AG09319 (cell line): ENCODE measurements at regions not wholly inside any gene's neighbourhood (a gene's known extent, or its start where the extent isn't known, plus 50 kb on each side); places are given as distances from the start of the nearest gene placed in this dataset.

Source experiments
- DNase-seq: peaks from one replicate; pipeline ENCODE4 v3.0.0-alpha.2; 2010; ENCODE audit warnings: low read depth; ENCODE audit errors: extremely low read depth
- TF ChIP-seq, protein P1 (sequence below): IDR thresholded peaks from 2 replicates; pipeline ENCODE4 v1.5.1; 2011; ENCODE audit warnings: low read depth, mild to moderate bottlenecking, inconsistent platforms, low read length, moderate library complexity

DNA sequence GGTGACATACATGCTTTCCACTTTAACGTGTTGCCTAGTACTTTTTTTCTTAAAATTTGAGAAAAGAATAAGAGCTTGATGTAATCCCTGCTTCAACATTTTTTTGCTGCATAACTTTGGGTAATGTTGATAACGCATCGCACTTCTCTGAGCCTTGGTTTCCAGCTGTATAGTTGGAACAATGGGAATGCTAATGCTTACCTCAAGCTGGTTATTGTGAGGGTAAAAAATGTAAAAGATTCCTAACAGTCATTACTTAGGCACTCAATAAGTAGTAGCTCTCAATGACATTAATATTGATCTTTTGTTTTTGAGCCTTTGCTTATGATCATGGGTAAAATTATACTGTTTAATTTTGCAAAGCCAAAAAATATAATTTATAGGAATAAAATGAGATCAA is 683.3 kb upstream of the CXADR start:
- no peak for DNase-seq
- TF ChIP-seq, protein P1, sequence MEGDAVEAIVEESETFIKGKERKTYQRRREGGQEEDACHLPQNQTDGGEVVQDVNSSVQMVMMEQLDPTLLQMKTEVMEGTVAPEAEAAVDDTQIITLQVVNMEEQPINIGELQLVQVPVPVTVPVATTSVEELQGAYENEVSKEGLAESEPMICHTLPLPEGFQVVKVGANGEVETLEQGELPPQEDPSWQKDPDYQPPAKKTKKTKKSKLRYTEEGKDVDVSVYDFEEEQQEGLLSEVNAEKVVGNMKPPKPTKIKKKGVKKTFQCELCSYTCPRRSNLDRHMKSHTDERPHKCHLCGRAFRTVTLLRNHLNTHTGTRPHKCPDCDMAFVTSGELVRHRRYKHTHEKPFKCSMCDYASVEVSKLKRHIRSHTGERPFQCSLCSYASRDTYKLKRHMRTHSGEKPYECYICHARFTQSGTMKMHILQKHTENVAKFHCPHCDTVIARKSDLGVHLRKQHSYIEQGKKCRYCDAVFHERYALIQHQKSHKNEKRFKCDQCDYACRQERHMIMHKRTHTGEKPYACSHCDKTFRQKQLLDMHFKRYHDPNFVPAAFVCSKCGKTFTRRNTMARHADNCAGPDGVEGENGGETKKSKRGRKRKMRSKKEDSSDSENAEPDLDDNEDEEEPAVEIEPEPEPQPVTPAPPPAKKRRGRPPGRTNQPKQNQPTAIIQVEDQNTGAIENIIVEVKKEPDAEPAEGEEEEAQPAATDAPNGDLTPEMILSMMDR: no peak

DNA sequence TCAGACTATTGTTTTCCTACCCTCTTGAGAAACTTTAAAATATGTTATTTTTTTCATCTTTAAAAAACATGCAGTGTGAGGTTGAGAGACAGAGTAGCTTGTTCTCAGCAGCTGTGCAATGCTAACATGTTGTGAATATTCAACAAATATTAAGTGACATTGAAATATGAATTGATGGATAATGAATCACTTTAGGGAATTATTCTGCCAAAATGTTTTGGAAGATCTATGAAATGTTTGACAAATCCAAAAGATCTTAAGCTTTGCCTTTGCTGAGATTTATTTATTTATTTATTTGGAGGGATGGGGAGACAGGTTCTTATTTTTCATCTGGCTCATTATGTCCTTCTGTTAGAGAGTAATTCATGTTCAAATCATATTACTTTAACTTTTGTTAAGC is 680.1 kb upstream of the CXADR start:
- TF ChIP-seq, protein P1: no peak
- DNase-seq: no peak

DNA sequence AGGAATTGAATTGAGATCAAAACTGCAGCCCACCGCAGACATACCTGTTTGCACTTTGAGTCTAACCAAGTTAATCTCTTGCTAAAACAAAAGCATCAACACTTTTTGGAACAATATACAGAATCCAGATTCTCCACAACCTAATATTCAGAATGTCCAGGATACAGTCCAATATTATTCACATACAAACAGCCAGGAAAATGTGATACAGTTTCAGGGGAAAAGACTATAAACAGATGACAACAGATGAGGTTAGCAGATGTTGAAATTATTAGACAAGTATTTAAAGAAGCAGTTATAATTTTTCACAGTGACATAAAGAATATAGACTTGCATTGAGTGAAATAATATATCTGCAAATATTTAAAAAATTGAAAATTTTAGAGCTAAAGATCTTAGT is 678.1 kb upstream of the CXADR start:
- TF ChIP-seq, protein P1: no peak

DNA sequence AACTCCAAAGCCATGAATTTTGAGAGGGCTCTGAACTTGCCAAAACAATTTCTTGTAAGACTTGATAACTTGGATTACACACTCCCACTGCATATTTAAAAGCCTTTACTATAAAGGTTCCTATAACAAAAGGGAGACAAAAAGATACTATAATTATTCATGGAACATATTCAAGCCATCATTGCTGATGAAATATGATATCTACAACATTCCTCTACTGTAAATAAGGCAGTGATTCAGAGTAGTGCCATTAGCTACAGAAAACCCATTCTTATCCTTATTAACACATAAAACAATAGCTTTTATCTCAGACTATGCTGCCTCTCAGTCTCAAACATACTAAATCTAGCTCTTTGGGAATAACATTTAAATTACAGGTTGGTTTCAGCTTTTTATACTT is 675.5 kb upstream of the CXADR start:
- no peak for DNase-seq
- TF ChIP-seq, protein P1: no peak

More for the DNA sequence above, 678.1 kb upstream of the CXADR start:
- no peak for DNase-seq

DNA sequence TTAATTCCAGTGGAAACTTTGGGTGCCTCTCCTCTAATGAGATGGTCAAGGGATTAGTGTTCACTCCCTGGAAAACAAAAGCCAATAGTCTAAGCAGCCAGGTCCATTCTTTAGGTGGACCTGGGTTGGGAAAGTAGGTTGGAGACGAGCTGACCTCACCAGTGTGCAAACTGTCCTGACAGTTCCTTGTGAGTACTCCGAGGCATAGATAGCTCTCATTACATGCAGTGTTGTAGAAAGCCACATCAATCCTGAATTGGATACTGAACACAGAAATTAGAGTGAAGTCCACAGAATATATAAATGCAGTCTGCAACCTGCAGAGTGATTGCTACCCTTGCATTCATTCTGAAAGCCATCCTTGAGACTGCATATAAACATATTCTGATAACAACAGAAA is 675.1 kb upstream of the CXADR start:
- no peak for DNase-seq
- TF ChIP-seq, protein P1: no peak

DNA sequence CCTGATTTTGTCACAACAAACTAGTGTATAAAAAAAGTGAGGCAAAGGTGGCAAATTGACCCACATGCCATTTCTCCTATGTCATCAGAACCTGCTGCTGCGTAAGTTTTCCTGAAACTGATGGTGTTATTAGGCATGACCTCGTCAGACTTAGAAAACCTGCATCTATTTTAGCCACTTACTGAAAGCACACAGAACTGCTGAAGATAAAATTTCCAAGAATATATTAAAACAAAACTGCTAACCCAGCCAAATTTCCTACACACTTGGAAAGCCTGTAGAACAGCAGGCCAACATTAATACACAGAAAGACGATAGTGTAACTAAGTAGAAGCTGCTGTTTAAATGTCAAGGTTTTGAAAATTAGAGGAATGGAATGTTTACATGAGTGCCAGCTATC is 674.5 kb upstream of the CXADR start:
- DNase-seq: no peak
- TF ChIP-seq, protein P1: no peak

DNA sequence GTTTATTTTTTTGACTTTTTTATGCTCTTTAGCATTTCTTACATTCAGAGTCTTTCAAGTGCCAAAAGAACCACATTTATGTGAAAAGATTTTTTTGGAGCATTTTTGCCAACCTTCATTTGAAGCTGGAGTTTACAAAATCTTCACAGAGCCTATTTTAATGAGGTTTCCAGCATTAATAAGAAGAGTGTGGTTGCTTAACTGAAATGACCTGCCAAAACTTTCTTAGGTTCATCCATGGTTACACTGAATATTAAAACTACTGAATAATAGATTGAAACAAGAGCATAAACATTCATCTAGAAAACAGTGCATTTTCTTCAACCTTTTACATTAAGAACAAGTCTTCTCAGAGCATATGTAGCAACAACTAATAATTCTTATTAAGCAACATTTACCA is 672.3 kb upstream of the CXADR start:
- TF ChIP-seq, protein P1: no peak
- DNase-seq: no peak
